BJ (cell line): ENCODE measurements at regions not wholly inside any gene's neighbourhood (a gene's known extent, or its start where the extent isn't known, plus 50 kb on each side); places are given as distances from the start of the nearest gene placed in this dataset.
A peak's percentile ranks its signal among the peaks of the same experiment; 100 is the strongest.

Experiments used
- CTCF ChIA-PET: fragments of 350-600 bp; formaldehyde crosslinking; extraction: SDS; loops from one replicate; lab custom pipeline; 2021; ENCODE audit warnings: antibody characterized with exemption, inconsistent platforms; lab: Yijun Ruan, JAX
- POLR2A ChIA-PET: fragments of 300-600 bp; sonication (Branson Sonifier 250); formaldehyde crosslinking; extraction: SDS; loops from one replicate; lab custom pipeline; 2021; ENCODE audit warnings: antibody characterized with exemption; lab: Charles Lee
- DNase-seq: peaks from one replicate; pipeline ENCODE4 v3.0.0-alpha.2; 2011; ENCODE audit warnings: low read depth
- H3K27me3 ChIP-seq: 2 replicates; pipeline ENCODE4 v1.6.0; 2011; ENCODE audit warnings: low read length; ENCODE audit not compliant: control insufficient read depth, insufficient read depth
- H3K36me3 ChIP-seq: 2 replicates; pipeline ENCODE4 v1.5.1; 2011; ENCODE audit warnings: low read length; ENCODE audit not compliant: control insufficient read depth, insufficient read depth
- H3K4me3 ChIP-seq: 2 replicates; pipeline ENCODE4 v1.5.1; 2011; ENCODE audit warnings: low read depth, mild to moderate bottlenecking, control low read depth, low read length
- CTCF ChIP-seq: IDR thresholded peaks from 2 replicates; pipeline ENCODE4 v1.5.1; 2011; ENCODE audit warnings: low read depth, mild to moderate bottlenecking, control low read depth, inconsistent platforms, low read length, moderate library complexity; ENCODE audit not compliant: insufficient read depth

GRCh38 chr1:220455559-220455958, 72.4 kb upstream of the MARK1 start:
- Histone ChIP-seq H3K4me3 (no peak overlapping the region), H3K27me3 (no peaks in the 10 kb centered on the region; the same call in 1 of the 2 replicates), H3K36me3 (no peaks in the 10 kb centered on the region)
- TF ChIP-seq CTCF: no peak
- ChIA-PET CTCF (no interaction called here), POLR2A (no interaction called here)
- no peak for DNase-seq

- POLR2A ChIA-PET: no interaction called here
- no peak overlapping the region for H3K4me3 ChIP-seq
- no peak for DNase-seq
- CTCF ChIA-PET: interaction anchor here (0.6 to 1.5 kb wide), 3 partner anchors 14 to 272 kb away, joined by 3 to 5 read pairs (median 4); no protein-coding TSS in a partner anchor
- no peaks in the 10 kb centered on the region for H3K36me3 ChIP-seq
- H3K27me3 ChIP-seq: no peaks in the 10 kb centered on the region; the same call in 1 of the 2 replicates
- peak; percentile 13; the same call in 1 of the 2 replicates for TF ChIP-seq CTCF
Observed at GRCh38 chr1:220454155-220454777, 73.7 kb upstream of the MARK1 start.

GRCh38 chr1:220453371-220453770, 74.6 kb upstream of the MARK1 start:
- no peak for TF ChIP-seq CTCF
- POLR2A ChIA-PET: no interaction called here
- CTCF ChIA-PET: interaction anchor here (0.6 to 1.5 kb wide), 3 partner anchors 17 to 273 kb away, joined by 3 to 4 read pairs (median 3); no protein-coding TSS in a partner anchor
- H3K36me3 ChIP-seq: no peaks in the 10 kb centered on the region
- DNase-seq: no peak
- no peaks in the 10 kb centered on the region; the same call in 1 of the 2 replicates for H3K27me3 ChIP-seq
- no peak overlapping the region for H3K4me3 ChIP-seq

- no peaks in the 10 kb centered on the region; the same call in 1 of the 2 replicates for H3K27me3 ChIP-seq
- ChIA-PET CTCF (no interaction called here), POLR2A (no interaction called here)
- no peak overlapping the region for H3K4me3 ChIP-seq
- peak; percentile 22 for DNase-seq
- no peak for TF ChIP-seq CTCF
- H3K36me3 ChIP-seq: no peaks in the 10 kb centered on the region
Observed at GRCh38 chr1:220451532-220451931, 76.4 kb upstream of the MARK1 start.

- Histone ChIP-seq H3K27me3 (no peaks in the 10 kb centered on the region; the same call in 1 of the 2 replicates), H3K4me3 (no peak overlapping the region), H3K36me3 (no peaks in the 10 kb centered on the region)
- POLR2A ChIA-PET: no interaction called here
- no peak for TF ChIP-seq CTCF
- CTCF ChIA-PET: no interaction called here
- DNase-seq: no peak
Observed at GRCh38 chr1:220450927-220451326, 77.0 kb upstream of the MARK1 start.
